ENCODE measurements at regions not wholly inside any gene's neighbourhood (a gene's known extent, or its start where the extent isn't known, plus 50 kb on each side); places are given as distances from the start of the nearest gene placed in this dataset.

- intact Hi-C loops (cut with DNase I; ENCODE audit: low total_unique reads): no loop called here
- Histone ChIP-seq H3K27me3 (no peaks in the 10 kb centered on the region), H3K4me1 (no peaks in the 10 kb centered on the region), H3K27ac (no peak overlapping the region), H3K9me3 (no peaks in the 10 kb centered on the region), H3K4me3 (no peak overlapping the region), H3K36me3 (ENCODE audit: low read depth, missing control alignments) (no peaks in the 10 kb centered on the region)
- TF ChIP-seq CTCF (IDR thresholded peaks at IDR 0.05) (no peak), POLR2A (IDR thresholded peaks at IDR 0.05) (no peak)
- no peak for DNase-seq
- 0 to 27% methylated on average over 1 of the region's 1 CpG for WGBS, 2 donors
Measured at GRCh38 chr1:104291156-104291555, 541.5 kb downstream of the AMY1C start.

GRCh38 chr1:104294259-104294658 is 544.6 kb downstream of the AMY1C start:
- DNase-seq: no peak
- 37 to 43% methylated on average over 3 of the region's 3 CpGs for WGBS, 2 donors
- Histone ChIP-seq H3K27ac (no peak overlapping the region), H3K27me3 (no peaks in the 10 kb centered on the region), H3K4me3 (no peak overlapping the region), H3K36me3 (ENCODE audit: low read depth, missing control alignments) (no peaks in the 10 kb centered on the region), H3K4me1 (no peaks in the 10 kb centered on the region), H3K9me3 (no peaks in the 10 kb centered on the region)
- TF ChIP-seq POLR2A (IDR thresholded peaks at IDR 0.05): no peak
- no peak for TF ChIP-seq CTCF (IDR thresholded peaks at IDR 0.05)
- intact Hi-C loops (cut with DNase I; ENCODE audit: low total_unique reads): no loop called here

GRCh38 chr1:104295511-104295910 is 545.8 kb downstream of the AMY1C start:
- Histone ChIP-seq H3K36me3 (ENCODE audit: low read depth, missing control alignments) (no peaks in the 10 kb centered on the region), H3K4me3 (no peak overlapping the region), H3K9me3 (no peaks in the 10 kb centered on the region), H3K4me1 (no peaks in the 10 kb centered on the region), H3K27me3 (no peaks in the 10 kb centered on the region), H3K27ac (no peak overlapping the region)
- DNase-seq: no peak
- TF ChIP-seq POLR2A (IDR thresholded peaks at IDR 0.05): no peak
- TF ChIP-seq CTCF (IDR thresholded peaks at IDR 0.05): no peak
- 50 to 63% methylated on average over 3 of the region's 3 CpGs for WGBS, 2 donors
- intact Hi-C loops (cut with DNase I; ENCODE audit: low total_unique reads): no loop called here

GRCh38 chr1:104309673-104310072 is 560.0 kb downstream of the AMY1C start:
- Histone ChIP-seq H3K9me3 (no peaks in the 10 kb centered on the region), H3K4me3 (no peak overlapping the region), H3K27ac (no peak overlapping the region), H3K27me3 (no peaks in the 10 kb centered on the region), H3K4me1 (no peaks in the 10 kb centered on the region), H3K36me3 (ENCODE audit: low read depth, missing control alignments) (no peaks in the 10 kb centered on the region)
- WGBS, 2 donors: 50 to 62% methylated on average over 1 of the region's 1 CpG
- TF ChIP-seq CTCF (IDR thresholded peaks at IDR 0.05): no peak
- intact Hi-C loops (cut with DNase I; ENCODE audit: low total_unique reads): no loop called here
- no peak for DNase-seq

- intact Hi-C loops (cut with DNase I; ENCODE audit: low total_unique reads): no loop called here
- Histone ChIP-seq H3K27me3 (no peaks in the 10 kb centered on the region), H3K9me3 (no peaks in the 10 kb centered on the region), H3K36me3 (ENCODE audit: low read depth, missing control alignments) (no peaks in the 10 kb centered on the region), H3K4me1 (no peaks in the 10 kb centered on the region), H3K27ac (no peak overlapping the region), H3K4me3 (no peak overlapping the region)
- TF ChIP-seq POLR2A (IDR thresholded peaks at IDR 0.05): no peak
- TF ChIP-seq CTCF (IDR thresholded peaks at IDR 0.05): no peak
- DNase-seq: no peak
- 66 to 82% methylated on average over 2 of the region's 2 CpGs for WGBS, 2 donors
Measured at GRCh38 chr1:104315823-104316222, 566.1 kb downstream of the AMY1C start.

Data from testis (tissue), 2 donors.